GM12892 (cell line): ENCODE measurements at regions not wholly inside any gene's neighbourhood (a gene's known extent, or its start where the extent isn't known, plus 50 kb on each side); places are given as distances from the start of the nearest gene placed in this dataset.

Experiments
- POLR2A ChIP-seq: IDR thresholded peaks from 2 replicates; pipeline ENCODE4 v1.6.1; 2011; ENCODE audit warnings: low read depth, low read length, control low read depth
- POLR2AphosphoS5 ChIP-seq: IDR thresholded peaks from 2 replicates; pipeline ENCODE4 v1.6.1; 2011; ENCODE audit warnings: low read depth, low read length, control low read depth
- TAF1 ChIP-seq: IDR thresholded peaks from 2 replicates; pipeline ENCODE4 v1.6.1; 2011; ENCODE audit warnings: low read depth, mild to moderate bottlenecking, control low read depth, low read length, borderline replicate concordance

GRCh38 chr18:45398448-45398847 lies 216.8 kb upstream of the SLC14A2 start:
- TF ChIP-seq POLR2A (no peak), TAF1 (no peak), POLR2AphosphoS5 (no peak)
